OCI-LY1 (cell line): ENCODE measurements at regions not wholly inside any gene's neighbourhood (a gene's known extent, or its start where the extent isn't known, plus 50 kb on each side); places are given as distances from the start of the nearest gene placed in this dataset.

Experiments
- H2AFZ ChIP-seq: fragments of 200-600 bp; sonication (generic), shearing (Covaris generic); 2 replicates; pipeline ENCODE4 v1.6.0; 2014; ENCODE audit warnings: antibody characterized with exemption, mild to moderate bottlenecking, low read length
- H3F3A ChIP-seq: fragments of 200-600 bp; sonication (generic), shearing (Covaris generic); 2 replicates; pipeline ENCODE4 v1.6.0; 2014; ENCODE audit warnings: mild to moderate bottlenecking, antibody characterized with exemption, low read length, moderate library complexity; ENCODE audit not compliant: insufficient read depth
- H3K27ac ChIP-seq: fragments of 200-600 bp; sonication (generic); 2 replicates; pipeline ENCODE4 v1.5.1; 2014; ENCODE audit warnings: low read length, mixed run types, mild to moderate bottlenecking, low read depth; ENCODE audit not compliant: poor library complexity, severe bottlenecking
- H3K27me3 ChIP-seq: fragments of 200-600 bp; sonication (generic); 2 replicates; pipeline ENCODE4 v1.6.0; 2014; ENCODE audit warnings: antibody characterized with exemption, mild to moderate bottlenecking, low read length, moderate library complexity; ENCODE audit not compliant: insufficient read depth
- H3K36me3 ChIP-seq: fragments of 200-600 bp; sonication (generic); 2 replicates; pipeline ENCODE4 v1.6.1; 2014; ENCODE audit warnings: mild to moderate bottlenecking, antibody characterized with exemption, low read length, moderate library complexity, mixed read lengths; ENCODE audit not compliant: insufficient read depth
- H3K4me1 ChIP-seq: fragments of 200-600 bp; sonication (generic); 2 replicates; pipeline ENCODE4 v1.5.1; 2014; ENCODE audit warnings: mild to moderate bottlenecking, low read length, moderate library complexity; ENCODE audit not compliant: insufficient read depth, severe bottlenecking
- H3K4me2 ChIP-seq: fragments of 200-600 bp; sonication (generic), shearing (Covaris generic); 2 replicates; pipeline ENCODE4 v1.6.1; 2014; ENCODE audit warnings: low read length
- H3K4me3 ChIP-seq: fragments of 200-600 bp; sonication (generic); 2 replicates; pipeline ENCODE4 v1.5.1; 2014; ENCODE audit warnings: low read length, low read depth, mild to moderate bottlenecking, mixed read lengths; ENCODE audit not compliant: poor library complexity, severe bottlenecking
- H3K79me2 ChIP-seq: fragments of 200-600 bp; shearing (Covaris generic); 2 replicates; pipeline ENCODE4 v1.6.1; 2016; ENCODE audit warnings: mixed run types, low read length, mixed read lengths; ENCODE audit not compliant: insufficient read depth
- H3K9ac ChIP-seq: fragments of 200-600 bp; sonication (generic), shearing (Covaris generic); 2 replicates; pipeline ENCODE4 v1.6.1; 2014; ENCODE audit warnings: mild to moderate bottlenecking, low read length, mixed read lengths
- H3K9me2 ChIP-seq: fragments of 200-600 bp; sonication (generic), shearing (Covaris generic); 2 replicates; pipeline ENCODE4 v1.6.1; 2014; ENCODE audit warnings: low read depth, mild to moderate bottlenecking, low read length, mixed read lengths
- H3K9me3 ChIP-seq: fragments of 200-600 bp; shearing (Covaris generic); 2 replicates; pipeline ENCODE4 v1.6.1; 2014; ENCODE audit warnings: low read length, mixed read lengths
- H4K20me1 ChIP-seq: fragments of 200-600 bp; sonication (generic), shearing (Covaris generic); 2 replicates; pipeline ENCODE4 v1.6.0; 2016; ENCODE audit warnings: mild to moderate bottlenecking, low read length; ENCODE audit not compliant: insufficient read depth
- EZH2 ChIP-seq: fragments of 200-600 bp; sonication (generic), shearing (Covaris generic); IDR thresholded peaks from 2 replicates; pipeline ENCODE4 v1.8.0; 2017; ENCODE audit warnings: borderline replicate concordance, mixed run types, mild to moderate bottlenecking, antibody characterized with exemption, low read length, moderate library complexity, mixed read lengths
- TF ChIP-seq, protein P1 (sequence below): fragments of 200-600 bp; sonication (generic), shearing (Covaris generic); IDR thresholded peaks from 2 replicates; pipeline ENCODE4 v1.5.1; 2017; ENCODE audit warnings: mild to moderate bottlenecking, antibody characterized with exemption, low read length, moderate library complexity, mixed read lengths

DNA sequence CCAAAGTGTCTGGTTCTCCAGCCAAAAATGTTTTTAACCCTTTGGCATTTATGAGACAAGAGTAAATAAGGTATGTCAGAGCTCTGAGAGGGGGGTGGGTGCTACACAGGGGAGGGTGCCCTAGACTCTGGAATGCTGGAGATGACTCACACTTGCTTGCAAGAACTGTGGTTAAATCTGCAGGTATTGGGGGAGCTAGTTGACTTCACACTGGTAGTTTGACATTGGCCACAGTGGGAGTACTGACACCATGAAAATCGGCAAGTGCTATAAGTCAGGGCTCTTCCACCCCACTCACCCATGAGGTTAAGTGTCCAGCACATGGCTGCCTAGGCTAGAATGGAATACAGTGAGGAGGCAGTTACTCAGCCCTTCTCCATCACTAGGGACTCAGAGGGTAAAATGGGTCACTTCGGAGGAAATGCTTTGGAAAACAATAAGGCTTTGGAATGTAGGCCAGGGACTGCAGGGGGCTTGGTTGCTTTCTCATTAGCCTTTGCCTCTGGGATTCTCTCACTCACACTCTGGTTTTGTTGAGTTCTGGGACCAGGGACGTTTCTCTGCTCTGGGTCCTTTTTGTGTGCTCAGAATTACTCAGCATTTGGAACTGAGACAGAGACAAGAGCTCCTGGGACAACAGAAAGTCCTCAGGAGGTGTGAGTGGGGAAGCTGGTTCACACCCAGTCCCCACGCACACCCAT is 91.6 kb downstream of the ACKR3 start:
- Histone ChIP-seq H3K4me1 (no peaks in the 10 kb centered on the region), H3K79me2 (no peaks in the 10 kb centered on the region), H3K27ac (no peak overlapping the region), H3K9me2 (no peaks in the 10 kb centered on the region), H3K4me2 (no peak overlapping the region), H3K27me3 (no peaks in the 10 kb centered on the region; the same call in 1 of the 2 replicates), H4K20me1 (no peaks in the 10 kb centered on the region), H2AFZ (no peak overlapping the region), H3K36me3 (no peaks in the 10 kb centered on the region), H3K9me3 (no peaks in the 10 kb centered on the region), H3K9ac (no peak overlapping the region), H3K4me3 (no peak overlapping the region), H3F3A (no peaks in the 10 kb centered on the region)
- TF ChIP-seq, protein P1, sequence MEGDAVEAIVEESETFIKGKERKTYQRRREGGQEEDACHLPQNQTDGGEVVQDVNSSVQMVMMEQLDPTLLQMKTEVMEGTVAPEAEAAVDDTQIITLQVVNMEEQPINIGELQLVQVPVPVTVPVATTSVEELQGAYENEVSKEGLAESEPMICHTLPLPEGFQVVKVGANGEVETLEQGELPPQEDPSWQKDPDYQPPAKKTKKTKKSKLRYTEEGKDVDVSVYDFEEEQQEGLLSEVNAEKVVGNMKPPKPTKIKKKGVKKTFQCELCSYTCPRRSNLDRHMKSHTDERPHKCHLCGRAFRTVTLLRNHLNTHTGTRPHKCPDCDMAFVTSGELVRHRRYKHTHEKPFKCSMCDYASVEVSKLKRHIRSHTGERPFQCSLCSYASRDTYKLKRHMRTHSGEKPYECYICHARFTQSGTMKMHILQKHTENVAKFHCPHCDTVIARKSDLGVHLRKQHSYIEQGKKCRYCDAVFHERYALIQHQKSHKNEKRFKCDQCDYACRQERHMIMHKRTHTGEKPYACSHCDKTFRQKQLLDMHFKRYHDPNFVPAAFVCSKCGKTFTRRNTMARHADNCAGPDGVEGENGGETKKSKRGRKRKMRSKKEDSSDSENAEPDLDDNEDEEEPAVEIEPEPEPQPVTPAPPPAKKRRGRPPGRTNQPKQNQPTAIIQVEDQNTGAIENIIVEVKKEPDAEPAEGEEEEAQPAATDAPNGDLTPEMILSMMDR: no peak
- no peak for TF ChIP-seq EZH2

DNA sequence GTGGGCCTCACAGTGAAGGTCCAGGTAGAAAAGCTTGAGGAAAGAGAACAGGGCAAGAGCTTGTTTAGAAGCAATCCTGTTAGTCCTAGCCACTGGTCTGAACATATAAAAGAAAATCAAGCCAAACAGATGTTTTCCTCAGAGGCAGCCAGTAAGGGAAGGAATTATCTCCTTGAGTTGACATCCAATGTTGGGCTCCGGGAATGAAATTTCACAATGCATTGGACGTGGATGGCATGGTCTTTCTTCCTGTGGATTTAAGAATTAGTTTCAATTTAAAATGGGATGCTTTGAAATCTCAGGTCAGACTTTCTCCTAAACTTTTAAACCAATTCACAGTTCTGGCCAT is 92.1 kb downstream of the ACKR3 start:
- Histone ChIP-seq H3K9me2 (no peaks in the 10 kb centered on the region), H3K36me3 (no peaks in the 10 kb centered on the region), H3K9me3 (no peaks in the 10 kb centered on the region), H3K27ac (no peak overlapping the region), H3K4me3 (no peak overlapping the region), H3K79me2 (no peaks in the 10 kb centered on the region), H3K9ac (no peak overlapping the region), H3K4me1 (no peaks in the 10 kb centered on the region), H2AFZ (no peak overlapping the region), H3K4me2 (no peak overlapping the region), H3F3A (no peaks in the 10 kb centered on the region), H4K20me1 (no peaks in the 10 kb centered on the region), H3K27me3 (no peaks in the 10 kb centered on the region; the same call in 1 of the 2 replicates)
- TF ChIP-seq EZH2: no peak
- TF ChIP-seq, protein P1: no peak

DNA sequence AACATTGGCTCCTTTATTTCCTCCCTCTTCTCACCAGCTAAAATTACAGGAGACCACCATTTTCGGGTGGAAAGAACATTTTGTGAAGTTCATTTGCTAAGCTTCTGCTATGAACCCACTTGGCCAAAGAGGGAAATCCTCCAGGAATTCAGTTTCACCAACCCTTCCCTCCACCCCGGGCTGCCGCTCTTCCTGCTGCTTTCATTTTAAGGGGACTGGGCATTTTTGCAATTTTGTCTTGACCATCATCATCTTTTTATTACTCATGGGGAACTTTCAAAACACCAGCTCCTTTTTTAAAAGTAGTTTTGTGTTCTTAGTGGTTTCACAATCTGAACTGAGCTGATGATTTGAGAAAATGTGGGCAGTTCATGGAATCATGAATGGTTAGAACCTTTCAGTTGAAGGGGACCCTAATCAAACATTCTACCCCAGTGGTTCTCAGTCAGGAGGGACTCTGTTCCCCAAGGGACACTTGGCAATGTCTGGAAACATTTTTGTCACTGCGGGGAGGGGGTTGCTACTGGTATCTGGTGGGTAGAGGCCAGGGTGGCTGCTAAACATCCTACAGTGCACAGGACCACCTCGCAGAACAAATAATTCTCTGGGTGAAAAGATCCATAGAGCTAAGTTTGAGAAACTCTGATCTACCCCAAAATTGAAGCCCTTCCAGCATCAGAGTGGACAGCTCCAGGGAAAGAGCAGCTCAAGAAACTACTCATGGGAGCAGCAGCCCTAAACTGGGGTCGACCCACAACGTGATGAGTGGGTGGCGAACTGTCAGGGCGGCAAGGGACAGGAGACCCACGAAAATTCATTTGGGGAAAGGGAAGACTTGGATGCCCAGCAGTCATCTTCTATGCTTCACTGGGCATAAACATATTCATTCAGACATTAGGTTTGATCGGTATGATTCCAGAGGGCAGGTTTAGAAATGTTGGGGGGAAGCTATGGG is 92.9 kb downstream of the ACKR3 start:
- H3K4me1 ChIP-seq: no peaks in the 10 kb centered on the region
- no peak overlapping the region for H3K27ac ChIP-seq

More for the DNA sequence above, 92.9 kb downstream of the ACKR3 start:
- Histone ChIP-seq H3K4me3 (no peak overlapping the region), H3K9me2 (no peaks in the 10 kb centered on the region), H3K9ac (no peak overlapping the region), H2AFZ (no peak overlapping the region), H3K9me3 (no peaks in the 10 kb centered on the region), H3K36me3 (no peaks in the 10 kb centered on the region), H4K20me1 (no peaks in the 10 kb centered on the region), H3K4me2 (no peak overlapping the region), H3K79me2 (no peaks in the 10 kb centered on the region), H3F3A (no peaks in the 10 kb centered on the region), H3K27me3 (no peaks in the 10 kb centered on the region; the same call in 1 of the 2 replicates)
- no peak for TF ChIP-seq EZH2
- TF ChIP-seq, protein P1: no peak
